Thyroid gland (tissue), 4 donors: ENCODE measurements at regions not wholly inside any gene's neighbourhood (a gene's known extent, or its start where the extent isn't known, plus 50 kb on each side); places are given as distances from the start of the nearest gene placed in this dataset.

Experiments used
- CTCF ChIP-seq, 6 experiments: fragments of 200-600 bp in 3 of 6; fragments of 450-650 bp in 3 of 6; sonication (generic) in 3 of 6; IDR thresholded peaks; one replicate each; pipeline ENCODE4 v1.5.1; 2016 to 2019; ENCODE audit warnings: antibody characterized with exemption in 6 of 6, mild to moderate bottlenecking in 2 of 6, inconsistent platforms in 1 of 6, moderate library complexity in 1 of 6
- POLR2A ChIP-seq, 2 donors: fragments of 450-650 bp; IDR thresholded peaks; one replicate each; pipeline ENCODE4 v1.6.1; 2017; ENCODE audit warnings: antibody characterized with exemption in 2 of 2, mild to moderate bottlenecking in 2 of 2, moderate library complexity in 1 of 2

DNA sequence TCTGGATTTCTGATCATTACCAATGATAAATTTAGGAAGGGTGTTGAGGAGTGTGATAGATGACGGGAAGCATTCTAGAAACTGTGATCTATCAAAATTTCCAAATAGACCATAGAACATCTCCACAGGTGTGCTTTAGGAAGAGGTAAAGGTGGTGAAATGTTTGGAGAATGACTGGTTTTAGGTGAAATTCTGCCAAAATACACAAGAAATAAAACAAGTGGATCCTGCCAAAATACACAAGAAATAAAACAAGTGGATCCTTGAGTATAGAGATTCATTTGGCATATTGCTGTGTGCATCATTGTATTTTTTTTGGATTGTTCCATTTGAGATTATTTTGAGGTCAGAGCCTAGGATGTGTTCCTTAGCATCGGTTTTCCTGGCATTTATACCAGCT is 88.3 kb upstream of the CTNND2 start:
- TF ChIP-seq POLR2A (IDR thresholded peaks at IDR 0.05): no peak
- TF ChIP-seq CTCF (IDR thresholded peaks at IDR 0.05): no peak
